ENCODE measurements at regions not wholly inside any gene's neighbourhood (a gene's known extent, or its start where the extent isn't known, plus 50 kb on each side); places are given as distances from the start of the nearest gene placed in this dataset.

- TF ChIP-seq CTCF (conservative IDR thresholded peaks at IDR 0.05; ENCODE audit: low read length), result no peak
- no peak for TF ChIP-seq EZH2phosphoT487 (IDR thresholded peaks at IDR 0.05; ENCODE audit: borderline replicate concordance)
Measured at GRCh38 chr3:194877291-194878119, 191.8 kb downstream of the FAM43A start.

Data from Loucy (cell line).